IMR-90 (cell line): ENCODE measurements at regions not wholly inside any gene's neighbourhood (a gene's known extent, or its start where the extent isn't known, plus 50 kb on each side); places are given as distances from the start of the nearest gene placed in this dataset.
A peak's percentile ranks its signal among the peaks of the same experiment; 100 is the strongest.

Source experiments
- ATAC-seq: fragments of 200-7000 bp; cut with Tn5 transposase; 2 replicates; pipeline ENCODE4 v1.9.1; 2020; ENCODE audit warnings: low read depth, mild to moderate bottlenecking, moderate library complexity
- BruUV-seq: library from RNA; stranded (reverse); fragments of 400-500 nt; replicated peaks from 2 replicates; lab custom pipeline; 2021; lab: Mats Ljungman, UMichigan
- CTCF ChIA-PET: fragments of 300-600 bp; formaldehyde crosslinking; extraction: SDS; loops from one replicate; lab custom pipeline; 2021; ENCODE audit warnings: antibody characterized with exemption; lab: Yijun Ruan, JAX
- POLR2A ChIA-PET: fragments of 300-600 bp; sonication (Branson Sonifier 250); formaldehyde crosslinking; loops from one replicate; lab custom pipeline; 2022; ENCODE audit warnings: antibody characterized with exemption; ENCODE audit not compliant: unreplicated experiment; lab: Charles Lee
- DNase-seq: peaks from one replicate; pipeline ENCODE4 v3.0.0; 2013
- H2AFZ ChIP-seq: replicated peaks from 2 replicates; pipeline ENCODE3; 2013; ENCODE audit warnings: low read length, mild to moderate bottlenecking; ENCODE audit not compliant: poor library complexity
- H2AK5ac ChIP-seq: 2 replicates; pipeline ENCODE4 v1.6.1; 2013; ENCODE audit warnings: low read depth, low read length, inconsistent platforms
- H2AK9ac ChIP-seq: replicated peaks from 2 replicates; pipeline ENCODE3; 2013; ENCODE audit warnings: mild to moderate bottlenecking, low read depth, low read length, moderate library complexity; ENCODE audit not compliant: poor library complexity
- H2BK120ac ChIP-seq: 2 replicates; pipeline ENCODE4 v1.6.1; 2013; ENCODE audit warnings: low read depth, low read length, inconsistent platforms
- H2BK15ac ChIP-seq: 3 replicates; pipeline ENCODE4 v1.6.1; 2013; ENCODE audit warnings: low read depth, low read length, inconsistent platforms
- H2BK20ac ChIP-seq: 2 replicates; pipeline ENCODE4 v1.6.1; 2013; ENCODE audit warnings: low read depth, mild to moderate bottlenecking, inconsistent platforms, low read length, moderate library complexity
- H2BK5ac ChIP-seq: 2 replicates; pipeline ENCODE4 v1.6.1; 2013; ENCODE audit warnings: mild to moderate bottlenecking, low read depth, low read length, inconsistent platforms; ENCODE audit not compliant: poor library complexity, severe bottlenecking
- H3K14ac ChIP-seq: replicated peaks from 2 replicates; pipeline ENCODE4 v1.6.1; 2013; ENCODE audit warnings: low read depth, low read length, inconsistent platforms
- H3K18ac ChIP-seq: 2 replicates; pipeline ENCODE4 v1.6.1; 2013; ENCODE audit warnings: low read depth, low read length, control low read depth
- H3K23ac ChIP-seq: 2 replicates; pipeline ENCODE4 v1.6.1; 2013; ENCODE audit warnings: low read depth, low read length, inconsistent platforms
- H3K27ac ChIP-seq: 2 replicates; pipeline ENCODE4 v1.5.1; 2013; ENCODE audit warnings: mild to moderate bottlenecking, control low read depth, low read length; ENCODE audit not compliant: insufficient read depth
- H3K27me3 ChIP-seq: 2 replicates; pipeline ENCODE4 v1.6.1; 2013; ENCODE audit warnings: low read length; ENCODE audit not compliant: control insufficient read depth, insufficient read depth
- H3K36me3 ChIP-seq: 2 replicates; pipeline ENCODE4 v1.6.1; 2013; ENCODE audit warnings: low read length, mixed read lengths; ENCODE audit not compliant: control insufficient read depth, insufficient read depth
- H3K4ac ChIP-seq: 2 replicates; pipeline ENCODE4 v1.6.1; 2013; ENCODE audit warnings: low read depth, low read length, inconsistent platforms
- H3K4me1 ChIP-seq: 2 replicates; pipeline ENCODE4 v1.6.1; 2013; ENCODE audit warnings: low read length, mixed read lengths; ENCODE audit not compliant: control insufficient read depth, insufficient read depth
- H3K4me2 ChIP-seq: 2 replicates; pipeline ENCODE4 v1.6.1; 2013; ENCODE audit warnings: low read depth, mild to moderate bottlenecking, control low read depth, low read length, moderate library complexity
- H3K4me3 ChIP-seq: 2 replicates; pipeline ENCODE4 v1.5.1; 2013; ENCODE audit warnings: low read depth, mild to moderate bottlenecking, control low read depth, low read length, moderate library complexity; ENCODE audit not compliant: insufficient read depth
- H3K56ac ChIP-seq: 2 replicates; pipeline ENCODE4 v1.6.1; 2013; ENCODE audit warnings: low read length, inconsistent platforms; ENCODE audit not compliant: insufficient read depth; ENCODE audit errors: extremely low read depth
- H3K79me1 ChIP-seq, 2 experiments: 2 replicates each; pipeline ENCODE4 v1.6.1; 2013; ENCODE audit warnings: low read length in 2 of 2, inconsistent platforms in 1 of 2, low read depth in 1 of 2
- H3K9ac ChIP-seq: 2 replicates; pipeline ENCODE4 v1.6.1; 2013; ENCODE audit warnings: low read depth, low read length, control low read depth
- H3K9me1 ChIP-seq: 2 replicates; pipeline ENCODE4 v1.6.1; 2013; ENCODE audit warnings: low read length, inconsistent platforms; ENCODE audit not compliant: insufficient read depth
- H3K9me3 ChIP-seq: 2 replicates; pipeline ENCODE4 v1.6.1; 2013; ENCODE audit warnings: low read length; ENCODE audit not compliant: control insufficient read depth, insufficient read depth
- H4K20me1 ChIP-seq: 2 replicates; pipeline ENCODE4 v1.6.1; 2013; ENCODE audit warnings: low read length, inconsistent platforms; ENCODE audit not compliant: insufficient read depth
- H4K5ac ChIP-seq: 2 replicates; pipeline ENCODE4 v1.6.1; 2013; ENCODE audit warnings: mild to moderate bottlenecking, low read depth, low read length, control low read depth
- H4K8ac ChIP-seq, 2 experiments: 2 replicates each; pipeline ENCODE4 v1.6.1; 2013; ENCODE audit warnings: low read depth in 2 of 2, low read length in 2 of 2, control low read depth in 1 of 2, inconsistent platforms in 1 of 2
- H4K91ac ChIP-seq: 2 replicates; pipeline ENCODE4 v1.6.1; 2013; ENCODE audit warnings: low read depth, low read length, inconsistent platforms; ENCODE audit not compliant: insufficient read depth
- CEBPB ChIP-seq: IDR thresholded peaks from 2 replicates; pipeline ENCODE4 v1.6.1; 2012; ENCODE audit warnings: low read depth, low read length, improper control_type of control experiment
- ELK1 ChIP-seq: fragments of 150-350 bp; IDR thresholded peaks from 2 replicates; pipeline ENCODE4 v1.6.1; 2016; ENCODE audit warnings: low read depth, mild to moderate bottlenecking, low read length, moderate library complexity, borderline replicate concordance
- MAFK ChIP-seq: IDR thresholded peaks from 2 replicates; pipeline ENCODE4 v1.6.1; 2012; ENCODE audit warnings: low read depth, low read length, improper control_type of control experiment
- RAD21 ChIP-seq: IDR thresholded peaks from 2 replicates; pipeline ENCODE4 v1.6.1; 2012; ENCODE audit warnings: low read length, improper control_type of control experiment
- WGBS, 2 experiments: methylation state at CpG; one replicate each; pipeline versions ENCODE4 v1.1.5 to v1.1.7; 2013; ENCODE audit warnings: missing lambda C conversion rate in 2 of 2; ENCODE audit not compliant: insufficient read length in 1 of 2; ENCODE audit errors: extremely low coverage in 2 of 2; 5-methylcytosine and 5-hydroxymethylcytosine counted together
- dilution Hi-C: fragments of 300-500 bp; cut with HindIII; formaldehyde crosslinking; loops from one replicate; pipeline ENCODE4 v1.14.3; 2018; ENCODE audit warnings: low sequenced_read_pairs; ENCODE audit not compliant: unreplicated experiment
- in situ Hi-C: fragments of 300-500 bp; cut with MboI; formaldehyde crosslinking; loops from 3 replicates; pipeline ENCODE4 v1.14.3; 2019; ENCODE audit warnings: low sequenced_read_pairs, inconsistent platforms, mixed read lengths
- intact Hi-C: fragments of 100-400 bp; cut with micrococcal nuclease; formaldehyde crosslinking; loops from 2 replicates; pipeline ENCODE4 v1.10.0; 2022

- Histone ChIP-seq H2AK5ac (peak overlapping the region; percentile 100; the same call in 1 of the 2 replicates), H3K27me3 (no peaks in the 10 kb centered on the region), H2BK15ac (peak overlapping the region; percentile 69; the same call in 2 of the 3 replicates), H3K9me1 (peaks cover 6% of the 10 kb centered on the region; the same call in 1 of the 2 replicates), H2BK120ac (peak overlapping the region; percentile 83), H2BK20ac (peak overlapping the region; percentile 32; the same call in 1 of the 2 replicates), H3K18ac (peak overlapping the region; percentile 49; the same call in 1 of the 2 replicates), H2BK5ac (no peak overlapping the region), H4K20me1 (no peaks in the 10 kb centered on the region), H3K4me3 (no peak overlapping the region), H4K8ac (peak overlapping the region; percentile 38 to 84; a peak in 3 of 4 replicates), H4K91ac (peak overlapping the region; percentile 81), H3K27ac (no peak overlapping the region), H3K4ac (peak overlapping the region; percentile 73), H3K23ac (no peak overlapping the region), H3K9me3 (no peaks in the 10 kb centered on the region), H3K56ac (no peak overlapping the region), H2AFZ (no peak overlapping the region), H3K4me2 (no peak overlapping the region), H3K36me3 (no peaks in the 10 kb centered on the region), H3K79me1 (no peaks in the 10 kb centered on the region; a peak in 1 of 4 replicates), H3K14ac (peak overlapping the region; percentile 71), H4K5ac (no peak overlapping the region; the same call in 1 of the 2 replicates), H2AK9ac (no peak overlapping the region), H3K4me1 (peaks cover 13% of the 10 kb centered on the region), H3K9ac (no peak overlapping the region)
- BruUV-seq, result no TSS peak
- ATAC-seq (no peak), DNase-seq (no peak)
- in situ Hi-C loops, result no loop called here
- no peak for TF ChIP-seq ELK1
- no peak for TF ChIP-seq CEBPB
- TF ChIP-seq MAFK, result no peak
- TF ChIP-seq RAD21, result no peak
- intact Hi-C loops, result no loop called here
- CTCF ChIA-PET, result no interaction called here
- 100% methylated on average over 3 of the region's 8 CpGs; no CpG with 5 or more reads in 1 of the 2 experiments for WGBS, 2 experiments
- dilution Hi-C loops, result no loop called here
- POLR2A ChIA-PET, result no interaction called here
These were observed 68.3 kb downstream of the CEBPB start for GRCh38 chr20:50258790-50259483.
